Stimulated activated CD8-positive, alpha-beta memory T cell treated with anti-CD3 and anti-CD28 coated beads, Interleukin-4, amount 100 ng/mL, for 1 hour (primary cell): ENCODE measurements at regions not wholly inside any gene's neighbourhood (a gene's known extent, or its start where the extent isn't known, plus 50 kb on each side); places are given as distances from the start of the nearest gene placed in this dataset.

Experiments used
- DNase-seq, 2 donors: peaks; one replicate each; pipeline ENCODE4 v3.0.0-alpha.2; 2020; ENCODE audit warnings: low read depth in 2 of 2, low spot score in 1 of 2

DNA sequence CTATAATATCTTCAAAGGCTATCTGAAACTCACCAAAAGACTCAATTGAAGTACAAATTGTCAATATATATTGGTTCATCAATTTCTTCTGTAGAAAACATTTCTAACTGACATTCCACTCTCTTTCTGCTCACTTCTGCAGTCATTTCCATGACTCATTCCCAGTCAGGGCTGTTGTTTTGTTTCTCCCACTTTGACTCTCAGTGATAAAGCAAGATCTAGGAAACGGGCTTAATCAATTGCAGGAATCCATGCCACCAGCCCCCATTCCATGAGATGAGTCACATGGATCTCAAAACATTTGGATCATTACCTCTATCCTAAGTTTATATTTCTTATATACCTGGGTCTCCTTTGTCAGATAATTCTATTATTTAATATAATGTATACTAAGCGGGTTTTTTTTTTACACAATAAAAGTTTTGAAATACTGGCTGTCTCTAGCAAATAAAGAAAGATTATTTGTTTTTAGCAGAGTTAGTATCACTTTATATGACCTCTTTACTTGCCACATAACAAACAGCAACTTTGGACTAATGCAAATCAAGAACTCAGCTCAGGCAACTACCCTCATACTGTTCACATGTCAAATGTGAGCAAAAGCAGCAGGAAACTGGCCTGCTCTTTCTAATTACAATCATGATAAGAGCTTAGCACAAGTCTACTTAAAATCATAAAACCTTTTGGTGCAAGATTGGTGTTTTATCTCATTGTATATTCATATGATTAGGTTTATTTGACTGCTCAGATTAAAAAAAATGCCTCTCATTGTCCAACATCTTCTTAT lies 251.1 kb upstream of the PIK3C3 start:
- DNase-seq, result no peak

DNA sequence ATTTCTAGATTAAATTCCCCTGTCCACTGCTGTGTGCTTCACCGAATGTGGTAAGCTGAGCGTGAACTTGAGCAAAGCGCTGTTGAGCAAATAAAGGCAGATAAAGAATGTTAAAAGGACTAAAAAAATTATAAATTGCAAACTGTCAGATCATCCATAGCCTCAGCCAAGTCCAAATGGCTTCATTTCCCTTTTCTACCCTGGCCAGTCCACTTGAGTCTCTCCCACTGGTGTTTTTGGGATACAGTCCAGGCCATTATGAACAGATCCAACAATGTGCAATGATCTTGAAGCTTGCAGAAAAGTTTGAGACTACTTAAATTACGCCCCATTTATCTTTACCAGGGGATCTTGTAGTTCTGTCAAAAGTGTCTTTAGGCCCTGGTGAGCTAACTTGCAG lies 254.6 kb upstream of the PIK3C3 start:
- DNase-seq, result no peak

DNA sequence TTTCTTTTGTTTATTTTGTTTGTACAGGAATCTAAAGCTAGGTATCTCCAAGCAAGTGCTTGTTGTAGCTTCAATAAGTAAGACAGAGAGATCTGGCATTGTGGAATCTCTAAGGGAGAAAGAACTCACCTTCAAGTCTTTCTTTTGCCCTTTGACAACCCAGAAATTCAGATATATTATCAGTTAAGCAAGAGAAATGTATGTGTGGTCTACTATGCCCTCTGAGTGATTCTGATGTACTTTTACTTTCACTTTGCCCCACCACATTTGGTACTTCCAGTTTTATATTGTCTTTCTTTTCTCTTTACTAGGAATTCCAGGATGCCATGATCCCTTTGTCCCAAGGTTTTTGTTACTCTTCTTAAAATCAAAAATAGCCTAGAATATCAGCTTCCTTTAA lies 259.6 kb upstream of the PIK3C3 start:
- DNase-seq, result no peak

DNA sequence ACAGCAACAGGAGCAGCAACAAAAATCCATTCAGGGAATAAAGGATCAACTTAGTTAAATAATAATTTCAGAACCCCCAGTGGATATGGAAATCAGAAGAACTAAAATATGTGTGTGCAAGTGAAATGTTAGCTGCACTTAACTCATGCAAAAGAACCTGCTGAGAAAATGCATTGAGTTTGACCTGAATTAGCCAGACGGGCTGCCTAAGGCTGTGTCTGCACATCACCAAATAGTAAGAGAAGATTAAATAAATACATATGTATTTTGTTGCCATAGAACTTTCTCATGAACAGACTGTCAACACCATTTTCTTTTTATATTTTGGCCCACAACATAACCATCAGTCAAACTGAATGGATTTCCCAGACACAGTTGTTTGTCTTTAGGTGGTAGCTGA lies 262.0 kb upstream of the PIK3C3 start:
- DNase-seq, result no peak

DNA sequence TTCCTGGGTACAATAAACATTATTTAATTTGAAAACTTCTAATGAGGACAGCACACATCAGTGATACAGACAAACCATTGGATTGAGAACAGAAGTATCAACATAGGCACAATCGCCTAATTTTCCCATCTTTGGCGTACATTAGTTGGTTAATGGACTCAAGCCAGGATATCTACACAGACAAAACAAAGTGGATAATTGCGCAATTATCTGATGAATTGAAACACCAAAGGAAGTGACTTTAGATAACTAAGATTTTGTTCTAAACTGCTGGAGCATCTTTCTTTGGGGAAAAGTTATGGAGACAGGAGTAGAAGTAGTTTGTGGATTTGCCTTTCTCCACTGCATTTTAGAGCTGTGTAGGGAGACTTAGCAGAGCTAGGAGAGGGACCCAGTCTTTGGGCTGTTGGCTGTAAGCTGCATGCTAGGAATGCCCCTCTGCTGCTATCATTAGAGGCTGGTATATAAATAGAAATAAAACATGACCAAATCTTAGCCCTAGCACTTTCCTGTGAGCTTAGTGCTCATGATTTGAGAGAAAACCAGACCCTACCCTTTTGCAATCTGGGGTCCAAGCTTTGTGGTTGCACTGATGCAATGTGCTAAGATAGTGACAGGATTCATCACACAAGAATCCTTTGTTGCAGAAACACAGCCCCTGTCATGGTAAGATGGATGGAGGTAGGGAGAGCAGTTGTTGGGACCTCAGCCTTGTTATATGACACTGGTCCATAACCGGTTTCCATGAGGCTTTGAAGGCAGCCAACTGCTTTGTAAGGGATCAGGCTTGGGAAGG lies 264.5 kb upstream of the PIK3C3 start:
- no peak for DNase-seq

DNA sequence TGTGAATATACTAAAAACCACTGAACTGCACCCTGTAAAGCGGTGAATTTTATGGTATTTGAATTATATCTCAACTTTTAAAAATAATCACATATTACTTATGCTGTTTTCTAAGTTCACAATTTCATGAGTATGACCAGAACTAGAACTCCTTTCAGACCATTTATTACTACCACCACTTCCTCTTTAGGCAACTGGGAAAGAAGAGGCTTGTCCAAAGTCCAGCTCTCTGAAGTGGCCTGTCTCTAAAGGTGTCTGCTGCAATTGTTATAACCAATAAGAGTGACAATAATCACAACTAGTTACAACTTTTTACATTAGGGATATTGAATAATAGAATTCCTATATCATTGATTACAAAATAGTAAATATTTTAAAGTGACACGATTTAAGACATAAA lies 267.9 kb upstream of the PIK3C3 start:
- no peak for DNase-seq

DNA sequence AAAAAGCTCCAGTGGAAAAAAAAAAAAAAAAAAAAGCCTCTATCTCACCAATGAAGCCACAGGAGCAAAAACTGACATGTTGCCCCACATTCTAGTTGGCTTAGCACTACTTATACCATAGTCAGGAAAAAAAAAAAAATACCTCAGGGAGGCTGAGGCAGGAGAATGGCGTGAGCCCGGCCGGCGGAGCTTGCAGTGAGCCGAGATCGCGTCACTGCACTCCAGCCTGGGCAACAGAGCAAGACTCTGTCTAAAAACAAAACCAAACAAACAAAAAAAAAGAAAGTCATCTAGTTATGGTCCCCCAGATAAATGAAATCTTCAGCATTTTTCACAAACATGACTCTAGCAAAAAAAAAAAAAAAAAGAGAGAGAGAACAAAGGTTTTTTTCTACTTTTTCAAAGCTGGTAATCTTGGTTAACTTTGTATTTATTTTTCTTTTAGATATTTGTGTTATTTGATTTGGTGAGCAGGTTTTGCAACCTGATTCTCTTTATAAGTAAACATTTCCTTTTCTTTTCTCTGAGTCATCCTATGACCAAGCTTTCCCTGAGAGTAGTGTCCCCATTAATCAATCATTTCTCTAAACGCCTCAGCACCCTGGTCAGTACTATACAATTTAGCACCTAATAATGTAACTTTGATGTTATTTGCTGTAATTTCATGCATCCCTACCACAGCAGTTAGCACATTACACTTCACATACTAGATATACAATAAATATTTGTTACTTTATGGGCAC lies 273.7 kb upstream of the PIK3C3 start:
- DNase-seq, result no peak

DNA sequence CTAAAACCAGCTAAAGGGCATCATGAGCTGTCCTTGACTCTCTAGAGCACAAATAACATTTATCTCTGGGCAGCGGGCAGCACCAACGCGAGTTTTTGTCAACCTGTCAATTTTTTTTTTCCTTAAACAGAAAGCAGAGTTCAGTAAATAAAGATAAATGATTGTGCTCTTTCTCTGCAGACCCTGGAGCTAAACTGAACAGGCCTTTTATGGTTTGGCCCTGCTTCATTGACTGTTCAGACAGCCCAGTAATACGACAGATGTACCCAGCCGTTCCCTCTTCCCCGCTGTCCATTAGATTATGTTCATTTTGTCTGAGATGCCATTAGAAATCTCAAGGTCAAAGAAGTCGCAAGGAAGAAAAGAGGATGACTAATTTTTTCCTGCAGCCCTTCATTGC lies 280.5 kb upstream of the PIK3C3 start:
- no peak for DNase-seq

DNA sequence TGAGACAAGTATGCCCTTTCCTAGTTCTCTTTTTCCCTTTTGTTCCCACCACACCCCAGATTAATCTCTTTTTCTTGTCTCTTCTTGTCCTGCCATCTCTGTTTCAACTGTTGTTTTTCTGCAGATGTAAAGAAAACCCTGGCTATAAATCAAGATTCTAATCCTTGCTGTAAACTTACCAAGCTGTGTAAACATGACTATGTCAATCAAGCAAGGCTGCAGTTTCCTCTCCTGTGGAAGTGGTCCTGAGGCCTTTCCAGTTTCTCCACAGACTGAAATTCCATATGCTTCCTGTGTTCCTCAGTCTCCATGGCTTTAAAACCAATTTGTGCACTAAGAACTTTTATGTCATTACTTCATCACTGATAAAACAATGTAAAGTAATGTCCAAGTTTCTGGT lies 288.8 kb upstream of the PIK3C3 start:
- no peak for DNase-seq

DNA sequence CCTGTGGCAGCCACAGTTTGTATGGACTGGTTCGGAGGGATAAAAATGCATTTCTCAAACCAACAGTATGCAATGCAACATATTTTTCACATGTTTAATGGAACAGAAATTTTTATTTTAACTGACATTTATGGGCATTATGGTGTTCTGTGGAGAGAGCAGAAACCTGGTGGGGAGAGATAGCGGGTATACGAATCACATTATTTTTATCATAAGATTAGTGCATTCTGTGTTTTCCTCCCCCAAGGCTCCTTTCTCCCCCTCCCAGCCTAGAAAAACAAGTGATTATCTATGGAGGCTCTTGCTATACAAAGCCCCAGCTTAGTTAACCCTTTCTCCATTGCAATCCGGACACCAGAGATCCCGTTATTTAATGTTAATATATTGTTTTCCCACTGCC lies 289.8 kb upstream of the PIK3C3 start:
- DNase-seq, result no peak

DNA sequence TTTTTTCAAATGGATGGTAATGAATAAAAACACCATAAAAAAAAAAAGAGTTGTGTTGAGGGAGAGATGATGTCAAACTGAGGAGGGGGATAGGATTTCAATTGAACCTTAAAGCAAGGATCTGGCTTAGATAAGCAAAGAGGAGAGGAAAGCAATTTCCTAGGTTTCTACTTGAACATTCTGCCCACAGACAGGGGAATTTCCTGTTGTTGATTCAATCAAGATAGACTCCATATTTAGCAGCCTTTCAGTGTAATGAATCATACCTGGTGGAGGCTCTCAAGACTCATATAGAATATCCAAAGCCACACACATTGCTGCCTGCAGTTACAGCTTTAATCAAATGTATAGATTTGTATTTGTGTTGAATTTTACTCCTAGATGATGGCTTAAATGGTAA lies 294.4 kb upstream of the PIK3C3 start:
- DNase-seq, result no peak

DNA sequence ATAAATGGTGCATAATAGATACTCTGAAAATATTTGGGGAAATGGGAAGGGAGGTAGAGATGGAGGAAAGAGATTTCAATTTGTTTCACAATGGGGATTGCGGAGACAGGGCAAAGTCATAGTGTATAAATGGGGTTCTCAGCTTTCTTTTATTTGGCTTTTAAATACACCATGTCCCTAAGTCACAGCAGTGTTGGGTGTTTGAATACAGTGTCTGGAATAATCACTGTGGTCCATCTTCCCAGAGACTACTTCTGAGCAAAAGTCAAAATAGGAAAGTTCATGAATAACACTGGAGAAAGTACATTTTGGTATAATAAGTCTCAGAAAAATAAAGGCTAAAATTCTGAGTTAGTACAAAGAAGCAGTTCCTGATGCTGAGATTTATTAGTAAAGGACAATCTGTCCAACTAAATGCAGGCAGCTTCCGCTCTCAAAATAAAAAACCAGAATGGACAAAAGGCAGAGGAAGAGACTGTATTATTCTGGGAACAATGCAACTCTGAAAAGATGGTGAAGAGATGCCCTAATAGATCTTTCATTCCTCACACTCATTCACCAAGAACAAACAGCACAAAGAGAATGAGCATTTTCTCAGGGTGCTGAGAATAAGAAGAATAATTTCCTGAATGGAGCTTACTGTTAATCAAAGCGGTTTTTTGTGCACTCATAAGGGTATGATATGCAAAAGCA lies 295.4 kb upstream of the PIK3C3 start:
- no peak for DNase-seq

DNA sequence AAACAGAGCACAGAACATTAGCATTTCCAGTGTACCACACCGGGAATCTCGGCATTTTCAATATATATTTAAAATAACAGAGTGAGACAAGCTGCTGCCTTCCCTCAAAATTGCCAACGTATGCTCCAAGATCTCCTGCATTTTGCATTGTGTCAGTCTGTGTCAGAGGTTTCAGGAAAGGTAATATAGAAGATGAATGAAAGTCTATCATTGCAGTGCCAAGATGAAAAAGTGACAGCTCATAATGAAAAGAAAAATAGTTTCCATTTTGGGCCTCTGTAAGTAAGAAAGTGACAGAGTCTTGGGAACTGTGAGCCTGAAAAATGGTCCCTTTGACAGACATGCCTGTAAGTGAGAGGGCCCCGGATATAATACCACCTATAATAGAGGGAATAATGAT lies 297.8 kb upstream of the PIK3C3 start:
- no peak for DNase-seq

DNA sequence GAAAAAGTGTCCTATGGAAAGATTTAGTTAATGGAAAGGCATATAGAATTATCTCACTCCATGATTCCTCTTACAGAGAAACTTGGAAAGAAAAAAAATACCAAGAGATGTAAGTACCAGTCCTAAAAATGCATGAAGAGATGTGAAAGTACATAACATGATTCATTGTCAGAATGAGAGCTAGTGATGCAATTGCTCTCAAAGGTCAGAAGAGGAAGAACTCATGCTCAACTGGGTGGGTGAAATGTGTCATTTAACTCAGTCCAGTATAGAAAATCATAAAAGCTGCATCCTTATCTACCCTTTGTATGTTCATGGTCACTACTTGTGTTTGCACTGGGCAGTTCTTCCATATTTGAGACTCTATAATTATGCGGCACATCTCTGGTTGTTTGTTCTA lies 300.0 kb upstream of the PIK3C3 start:
- no peak for DNase-seq

DNA sequence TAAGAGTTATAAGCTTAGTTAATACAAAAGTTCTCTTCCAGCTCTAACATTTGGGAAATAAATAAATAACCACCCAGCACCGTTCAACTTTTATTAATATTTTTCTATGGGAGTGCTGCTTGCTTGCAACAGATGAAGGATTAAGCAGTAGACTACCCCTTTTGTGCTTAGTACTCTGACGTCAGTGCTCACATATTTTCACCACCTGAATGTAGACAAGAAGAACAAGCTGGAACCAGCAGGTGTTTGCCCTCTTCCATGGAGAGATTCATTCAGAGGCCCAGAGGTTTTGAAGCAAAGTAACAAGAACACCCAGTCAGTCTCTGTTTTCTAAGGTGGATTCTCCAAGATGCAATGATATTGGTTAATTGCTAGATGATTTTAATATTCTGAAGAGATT lies 307.1 kb upstream of the PIK3C3 start:
- DNase-seq, result no peak

DNA sequence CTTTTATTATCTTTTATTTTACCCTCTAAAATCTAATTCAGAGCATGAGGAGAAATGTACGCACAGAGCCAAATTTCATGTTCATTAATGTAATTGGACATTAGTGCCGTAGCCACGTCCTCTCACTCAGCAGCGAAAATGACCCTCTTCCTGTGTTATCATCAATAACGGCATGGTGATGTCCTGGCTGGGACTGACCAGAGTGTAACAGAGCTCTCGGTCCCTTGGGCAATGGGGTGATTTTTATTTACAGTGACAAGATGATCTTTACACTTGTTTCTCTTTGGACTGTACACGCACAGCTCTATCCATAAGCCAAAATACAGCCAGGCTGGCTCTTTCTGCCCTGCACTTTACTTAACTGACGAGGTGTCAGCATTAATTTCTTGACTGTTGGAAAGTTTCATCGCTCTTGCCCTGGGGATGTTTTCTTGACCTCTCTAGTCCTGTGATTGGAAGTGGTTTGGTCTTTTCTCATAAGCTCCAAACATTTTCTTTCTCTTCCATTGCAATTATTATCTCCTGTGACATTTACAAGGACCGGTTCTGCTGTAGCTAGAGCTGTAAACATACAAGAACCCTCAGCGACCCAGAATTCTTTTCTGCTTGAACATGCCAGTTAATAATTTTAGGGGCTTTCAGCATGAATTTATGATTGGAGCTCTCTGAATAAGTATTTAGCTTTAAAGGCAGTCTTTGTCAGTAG lies 308.0 kb upstream of the PIK3C3 start:
- DNase-seq, result no peak

DNA sequence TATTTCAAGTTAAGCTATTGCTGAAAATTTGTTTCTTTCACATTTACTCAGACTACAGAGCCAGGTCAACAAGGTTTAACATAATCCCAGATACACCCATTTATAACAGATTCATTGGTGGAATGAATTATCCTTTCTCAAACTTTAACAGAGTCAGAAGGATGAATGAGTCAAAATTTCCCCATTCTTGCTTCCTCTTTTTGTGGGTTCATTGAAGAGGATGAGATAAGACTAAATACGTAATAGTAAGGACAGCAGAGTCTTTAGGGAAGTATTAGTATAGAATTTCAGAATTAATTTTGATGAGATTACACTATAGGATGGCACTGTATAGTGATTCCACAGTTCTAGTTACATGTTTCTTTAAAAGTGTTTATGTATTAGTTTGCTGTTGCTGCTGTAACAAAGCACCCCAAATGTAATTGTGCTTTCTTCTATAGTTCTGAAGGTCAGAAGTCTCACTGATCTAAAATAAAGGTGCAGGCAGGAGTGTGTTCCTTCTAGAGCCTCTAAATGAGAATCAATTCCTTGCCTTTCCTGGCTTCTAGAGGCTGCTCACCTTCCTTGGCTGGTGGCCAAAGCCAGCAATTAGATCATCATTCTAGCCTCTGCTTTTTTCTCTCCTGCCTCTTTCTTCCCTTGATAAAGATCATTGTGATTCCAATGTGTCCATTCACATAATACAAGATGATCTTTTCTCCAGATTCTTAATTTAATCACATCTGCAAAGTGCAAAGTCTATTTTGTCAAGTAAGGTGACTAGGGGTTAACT lies 309.3 kb upstream of the PIK3C3 start:
- DNase-seq, result no peak

DNA sequence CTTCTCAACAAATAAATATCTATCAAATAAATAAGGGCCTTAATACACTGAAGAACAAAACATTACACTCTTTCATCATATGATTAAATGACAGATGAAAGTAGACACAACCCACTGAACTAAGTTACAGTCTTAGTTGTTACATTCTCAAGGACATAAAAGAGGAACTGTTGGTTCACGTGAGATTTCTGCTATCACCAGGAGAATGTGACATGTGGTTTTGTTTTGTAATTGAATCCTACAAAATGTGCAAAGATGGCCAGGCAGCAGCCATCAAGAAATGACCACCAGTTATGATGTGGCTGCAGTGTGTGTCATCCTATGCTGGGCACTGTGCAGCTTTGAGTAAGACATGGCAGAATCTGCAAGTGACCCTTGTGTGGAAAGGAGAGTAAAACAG lies 310.6 kb upstream of the PIK3C3 start:
- DNase-seq, result no peak

DNA sequence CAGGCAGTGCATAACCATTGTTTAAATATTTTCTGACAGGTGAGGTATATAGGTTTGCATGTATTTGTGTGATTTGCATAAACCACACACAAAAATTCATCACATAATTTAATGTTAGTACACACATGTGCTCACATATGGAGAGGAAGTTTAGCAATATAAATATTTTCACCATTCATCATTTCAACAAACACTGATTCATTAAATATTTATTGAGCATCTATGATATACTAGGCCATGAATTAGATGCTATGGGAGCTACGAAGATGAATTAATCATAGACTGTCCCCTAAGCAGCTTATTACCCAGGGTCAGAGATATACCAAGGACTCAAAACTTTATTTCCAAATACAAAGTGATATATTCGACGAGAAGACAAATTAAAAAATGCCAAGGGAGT lies 311.6 kb upstream of the PIK3C3 start:
- DNase-seq, result no peak

DNA sequence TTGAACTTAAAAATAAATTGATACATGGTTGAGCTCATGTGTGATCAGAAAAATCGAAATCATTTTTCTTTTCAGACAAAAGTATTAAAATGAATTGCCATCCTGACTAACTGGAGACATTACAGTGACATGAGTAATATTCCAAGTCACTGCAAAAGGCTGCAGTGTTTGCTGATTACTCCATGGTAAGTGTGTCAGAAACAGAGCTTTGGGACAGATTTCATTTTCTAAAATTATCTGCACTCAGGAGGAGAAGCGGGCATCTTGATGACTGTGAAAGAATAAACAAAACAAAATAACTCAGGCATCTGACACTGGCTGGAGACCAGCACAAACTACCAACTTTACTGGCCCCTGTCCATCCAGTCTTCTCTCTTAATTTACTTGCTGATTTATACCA lies 312.3 kb upstream of the PIK3C3 start:
- DNase-seq, result no peak
